SU-DHL-6 (cell line): ENCODE measurements at regions not wholly inside any gene's neighbourhood (a gene's known extent, or its start where the extent isn't known, plus 50 kb on each side); places are given as distances from the start of the nearest gene placed in this dataset.

Experiments used
- CTCF ChIP-seq: fragments of 200-600 bp; sonication (generic); IDR thresholded peaks from one replicate; pipeline ENCODE4 v1.5.1; 2017; ENCODE audit warnings: antibody characterized with exemption, mild to moderate bottlenecking, low read length, moderate library complexity; ENCODE audit not compliant: insufficient read depth, poor library complexity, severe bottlenecking
- EZH2phosphoT487 ChIP-seq: fragments of 200-600 bp; sonication (generic), shearing (Covaris generic); conservative IDR thresholded peaks from 2 replicates; pipeline ENCODE4 v1.6.1; 2018; ENCODE audit warnings: mild to moderate bottlenecking, antibody characterized with exemption, low read length, moderate library complexity, mixed read lengths

- no peak for TF ChIP-seq CTCF
- no peak for TF ChIP-seq EZH2phosphoT487
Observed at GRCh38 chr3:117660941-117661817, 951.6 kb downstream of the TUSC7 start.
